Loucy (cell line): ENCODE measurements at regions not wholly inside any gene's neighbourhood (a gene's known extent, or its start where the extent isn't known, plus 50 kb on each side); places are given as distances from the start of the nearest gene placed in this dataset.

Source experiments
- CTCF ChIP-seq: fragments of 200-600 bp; sonication (generic); conservative IDR thresholded peaks from 2 replicates; pipeline ENCODE4 v1.5.1; 2014; ENCODE audit warnings: mild to moderate bottlenecking, antibody characterized with exemption, low read length
- EZH2phosphoT487 ChIP-seq: fragments of 200-600 bp; IDR thresholded peaks from 2 replicates; pipeline ENCODE4 v1.6.1; 2018; ENCODE audit warnings: antibody characterized with exemption, mild to moderate bottlenecking, moderate library complexity, borderline replicate concordance

- TF ChIP-seq CTCF (no peak), EZH2phosphoT487 (no peak)
Observed at GRCh38 chr1:98426092-98426491, 235.4 kb upstream of the SNX7 start.
